ENCODE measurements at regions not wholly inside any gene's neighbourhood (a gene's known extent, or its start where the extent isn't known, plus 50 kb on each side); places are given as distances from the start of the nearest gene placed in this dataset.

- DNase-seq: no peak
Observed at GRCh38 chr10:57776688-57777432, 490.8 kb downstream of the IPMK start.

GRCh38 chr10:57775250-57775649 is 492.4 kb downstream of the IPMK start:
- no peak for DNase-seq

- no peak for DNase-seq
Observed at GRCh38 chr10:57769298-57769697, 498.4 kb downstream of the IPMK start.

GRCh38 chr10:57759777-57760176 is 507.9 kb downstream of the IPMK start:
- no peak for DNase-seq

GRCh38 chr10:57754803-57755202 is 512.9 kb downstream of the IPMK start:
- no peak for DNase-seq

GRCh38 chr10:57743711-57744110 is 524.0 kb downstream of the IPMK start:
- no peak for DNase-seq

- no peak for DNase-seq
Observed at GRCh38 chr10:57741751-57742150, 525.9 kb downstream of the IPMK start.

- DNase-seq: no peak
Observed at GRCh38 chr10:57723305-57723704, 544.4 kb downstream of the IPMK start.

GRCh38 chr10:57716884-57717283 is 550.8 kb downstream of the IPMK start:
- no peak for DNase-seq

- no peak for DNase-seq
Observed at GRCh38 chr10:57715233-57715632, 552.5 kb downstream of the IPMK start.

GRCh38 chr10:57707300-57707658 is 560.4 kb downstream of the IPMK start:
- DNase-seq: no peak

GRCh38 chr10:57706576-57707299 is 561.0 kb downstream of the IPMK start:
- DNase-seq: no peak

GRCh38 chr10:57706016-57706415 is 561.7 kb downstream of the IPMK start:
- DNase-seq: no peak

- DNase-seq: no peak
Observed at GRCh38 chr10:57699944-57700343, 567.8 kb downstream of the IPMK start.

- DNase-seq: no peak
Observed at GRCh38 chr10:57696641-57697040, 571.1 kb downstream of the IPMK start.

GRCh38 chr10:57694956-57695608 is 572.6 kb downstream of the IPMK start:
- DNase-seq: no peak

GRCh38 chr10:57692255-57692980 is 575.3 kb downstream of the IPMK start:
- DNase-seq: no peak

GRCh38 chr10:57689596-57690297 is 577.9 kb downstream of the IPMK start:
- no peak for DNase-seq

- DNase-seq: no peak
Observed at GRCh38 chr10:57679916-57680315, 587.8 kb downstream of the IPMK start.

GRCh38 chr10:57675125-57675524 is 592.6 kb downstream of the IPMK start:
- no peak for DNase-seq

- DNase-seq: no peak
Observed at GRCh38 chr10:57673446-57673960, 594.2 kb downstream of the IPMK start.

GRCh38 chr10:57664815-57665214 is 602.9 kb downstream of the IPMK start:
- no peak for DNase-seq

GRCh38 chr10:57663401-57663800 is 604.3 kb downstream of the IPMK start:
- DNase-seq: no peak
